Middle frontal gyrus (tissue), 1 donor: ENCODE measurements at regions not wholly inside any gene's neighbourhood (a gene's known extent, or its start where the extent isn't known, plus 50 kb on each side); places are given as distances from the start of the nearest gene placed in this dataset.

Source experiments
- DNase-seq: peaks from one replicate; pipeline ENCODE4 v3.0.0-alpha.2; 2015; ENCODE audit warnings: low spot score; ENCODE audit errors: extremely low spot score

- no peak for DNase-seq
These were observed 116.4 kb downstream of the ZNF280B start for GRCh38 chr22:22392131-22392530.

- no peak for DNase-seq
These were observed 114.0 kb downstream of the ZNF280B start for GRCh38 chr22:22394591-22394990.

GRCh38 chr22:22395245-22395644 lies 113.3 kb downstream of the ZNF280B start:
- DNase-seq, result no peak

- no peak for DNase-seq
These were observed 111.7 kb downstream of the ZNF280B start for GRCh38 chr22:22396741-22397291.

GRCh38 chr22:22397292-22397870 lies 111.2 kb downstream of the ZNF280B start:
- no peak for DNase-seq

GRCh38 chr22:22397875-22398524 lies 110.5 kb downstream of the ZNF280B start:
- no peak for DNase-seq

- no peak for DNase-seq
These were observed 109.8 kb downstream of the ZNF280B start for GRCh38 chr22:22398530-22399327.

- no peak for DNase-seq
These were observed 108.4 kb downstream of the ZNF280B start for GRCh38 chr22:22400099-22400498.

- no peak for DNase-seq
These were observed 107.6 kb downstream of the ZNF280B start for GRCh38 chr22:22400964-22401363.

GRCh38 chr22:22401381-22401780 lies 107.2 kb downstream of the ZNF280B start:
- no peak for DNase-seq

- no peak for DNase-seq
These were observed 105.2 kb downstream of the ZNF280B start for GRCh38 chr22:22403306-22403705.

GRCh38 chr22:22403771-22404170 lies 104.8 kb downstream of the ZNF280B start:
- DNase-seq, result no peak

- DNase-seq, result no peak
These were observed 103.8 kb downstream of the ZNF280B start for GRCh38 chr22:22404598-22405284.

GRCh38 chr22:22406445-22407027 lies 102.0 kb downstream of the ZNF280B start:
- no peak for DNase-seq

GRCh38 chr22:22407061-22407460 lies 101.5 kb downstream of the ZNF280B start:
- DNase-seq, result no peak

GRCh38 chr22:22408269-22408668 lies 100.3 kb downstream of the ZNF280B start:
- no peak for DNase-seq

- no peak for DNase-seq
These were observed 99.5 kb downstream of the ZNF280B start for GRCh38 chr22:22408731-22409696.

GRCh38 chr22:22410121-22410520 lies 98.4 kb downstream of the ZNF280B start:
- no peak for DNase-seq

GRCh38 chr22:22410677-22411076 lies 97.9 kb downstream of the ZNF280B start:
- DNase-seq, result no peak

- no peak for DNase-seq
These were observed 94.3 kb downstream of the ZNF280B start for GRCh38 chr22:22414266-22414665.
